Kidney epithelial cell (primary cell): ENCODE measurements at regions not wholly inside any gene's neighbourhood (a gene's known extent, or its start where the extent isn't known, plus 50 kb on each side); places are given as distances from the start of the nearest gene placed in this dataset.

Source experiments
- DNase-seq: peaks from one replicate; pipeline ENCODE4 v3.0.0-alpha.2; 2010; ENCODE audit warnings: low read depth
- H3K27me3 ChIP-seq: 2 replicates; pipeline ENCODE4 v1.6.0; 2011; ENCODE audit warnings: low read length; ENCODE audit not compliant: control insufficient read depth, insufficient read depth
- H3K36me3 ChIP-seq: 2 replicates; pipeline ENCODE4 v1.5.1; 2011; ENCODE audit warnings: low read length; ENCODE audit not compliant: control insufficient read depth, insufficient read depth
- H3K4me3 ChIP-seq: 2 replicates; pipeline ENCODE4 v1.5.1; 2011; ENCODE audit warnings: low read depth, mild to moderate bottlenecking, control low read depth, low read length
- CTCF ChIP-seq: IDR thresholded peaks from 2 replicates; pipeline ENCODE4 v1.5.1; 2011; ENCODE audit warnings: mild to moderate bottlenecking, moderate library complexity, low read length, control low read depth, inconsistent platforms; ENCODE audit not compliant: insufficient read depth, poor library complexity, severe bottlenecking

GRCh38 chr9:16331527-16331926 is 538.9 kb downstream of the BNC2 start:
- no peak overlapping the region for H3K4me3 ChIP-seq
- no peak for TF ChIP-seq CTCF
- no peaks in the 10 kb centered on the region for H3K27me3 ChIP-seq
- no peaks in the 10 kb centered on the region for H3K36me3 ChIP-seq
- no peak for DNase-seq

GRCh38 chr9:16333691-16334090 is 536.8 kb downstream of the BNC2 start:
- no peak for TF ChIP-seq CTCF
- no peaks in the 10 kb centered on the region for H3K36me3 ChIP-seq
- H3K27me3 ChIP-seq, result no peaks in the 10 kb centered on the region
- H3K4me3 ChIP-seq, result no peak overlapping the region
- DNase-seq, result no peak

GRCh38 chr9:16335788-16336580 is 534.5 kb downstream of the BNC2 start:
- peak; percentile 96 for DNase-seq
- H3K4me3 ChIP-seq, result no peak overlapping the region
- no peak for TF ChIP-seq CTCF
- no peaks in the 10 kb centered on the region for H3K27me3 ChIP-seq
- no peaks in the 10 kb centered on the region for H3K36me3 ChIP-seq

GRCh38 chr9:16336833-16337232 is 533.6 kb downstream of the BNC2 start:
- DNase-seq, result no peak
- no peak for TF ChIP-seq CTCF
- Histone ChIP-seq H3K4me3 (no peak overlapping the region), H3K36me3 (no peaks in the 10 kb centered on the region), H3K27me3 (no peaks in the 10 kb centered on the region)

- Histone ChIP-seq H3K27me3 (no peaks in the 10 kb centered on the region), H3K4me3 (no peak overlapping the region), H3K36me3 (no peaks in the 10 kb centered on the region)
- no peak for TF ChIP-seq CTCF
- DNase-seq, result peak; percentile 92
These were observed 533.0 kb downstream of the BNC2 start for GRCh38 chr9:16337322-16338029.

- DNase-seq, result no peak
These were observed 529.3 kb downstream of the BNC2 start for GRCh38 chr9:16341177-16341576.

More at GRCh38 chr9:16341177-16341576, 529.3 kb downstream of the BNC2 start:
- no peak for TF ChIP-seq CTCF
- H3K36me3 ChIP-seq, result no peaks in the 10 kb centered on the region
- no peaks in the 10 kb centered on the region for H3K27me3 ChIP-seq
- H3K4me3 ChIP-seq, result no peak overlapping the region
